GM12872 (cell line): ENCODE measurements at regions not wholly inside any gene's neighbourhood (a gene's known extent, or its start where the extent isn't known, plus 50 kb on each side); places are given as distances from the start of the nearest gene placed in this dataset.

Experiments
- TF ChIP-seq, protein P1 (sequence below): IDR thresholded peaks from 3 replicates; pipeline ENCODE4 v1.5.1; 2011; ENCODE audit warnings: low read depth, mild to moderate bottlenecking, low read length, moderate library complexity; ENCODE audit not compliant: insufficient read depth

DNA sequence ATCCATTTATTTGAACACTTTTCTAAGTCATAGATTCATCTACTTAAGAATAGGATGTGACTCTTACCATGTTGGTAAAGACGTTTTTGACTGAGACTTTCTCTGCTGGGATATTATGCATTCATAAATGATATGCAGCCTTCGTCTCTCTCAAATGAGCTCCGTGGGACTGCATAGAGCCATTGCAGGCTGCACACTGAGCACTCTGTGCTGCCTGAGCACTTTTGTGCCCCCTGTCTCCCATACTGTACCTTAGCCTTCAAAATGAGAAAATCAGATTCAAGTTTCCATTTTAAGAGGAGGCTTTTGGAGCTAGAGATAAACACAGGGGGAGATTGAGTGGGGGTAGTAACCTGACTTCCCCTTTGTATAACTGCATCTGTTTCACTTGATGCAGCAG, 433.6 kb downstream of the ZIC3 start:
- TF ChIP-seq, protein P1, sequence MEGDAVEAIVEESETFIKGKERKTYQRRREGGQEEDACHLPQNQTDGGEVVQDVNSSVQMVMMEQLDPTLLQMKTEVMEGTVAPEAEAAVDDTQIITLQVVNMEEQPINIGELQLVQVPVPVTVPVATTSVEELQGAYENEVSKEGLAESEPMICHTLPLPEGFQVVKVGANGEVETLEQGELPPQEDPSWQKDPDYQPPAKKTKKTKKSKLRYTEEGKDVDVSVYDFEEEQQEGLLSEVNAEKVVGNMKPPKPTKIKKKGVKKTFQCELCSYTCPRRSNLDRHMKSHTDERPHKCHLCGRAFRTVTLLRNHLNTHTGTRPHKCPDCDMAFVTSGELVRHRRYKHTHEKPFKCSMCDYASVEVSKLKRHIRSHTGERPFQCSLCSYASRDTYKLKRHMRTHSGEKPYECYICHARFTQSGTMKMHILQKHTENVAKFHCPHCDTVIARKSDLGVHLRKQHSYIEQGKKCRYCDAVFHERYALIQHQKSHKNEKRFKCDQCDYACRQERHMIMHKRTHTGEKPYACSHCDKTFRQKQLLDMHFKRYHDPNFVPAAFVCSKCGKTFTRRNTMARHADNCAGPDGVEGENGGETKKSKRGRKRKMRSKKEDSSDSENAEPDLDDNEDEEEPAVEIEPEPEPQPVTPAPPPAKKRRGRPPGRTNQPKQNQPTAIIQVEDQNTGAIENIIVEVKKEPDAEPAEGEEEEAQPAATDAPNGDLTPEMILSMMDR, result no peak

DNA sequence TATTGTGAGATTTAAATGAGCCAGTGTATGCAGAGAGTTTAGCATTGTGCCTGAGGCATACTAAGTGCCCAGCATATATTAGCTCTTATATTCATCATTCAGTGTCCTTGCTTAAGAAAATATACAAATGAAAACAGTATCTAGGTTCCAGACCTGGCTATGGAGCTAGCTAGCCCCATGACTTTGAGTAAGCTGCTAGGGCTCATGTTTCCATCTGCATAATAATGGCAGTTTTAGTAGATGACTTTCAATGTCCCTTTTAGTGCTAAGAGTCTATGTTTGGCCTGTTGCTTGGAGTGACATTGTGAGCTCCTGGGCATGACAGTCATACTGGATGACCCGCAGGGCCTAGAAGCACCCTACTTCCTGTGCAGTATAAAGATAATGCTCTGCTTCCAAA, 435.3 kb downstream of the ZIC3 start:
- TF ChIP-seq, protein P1, result no peak

DNA sequence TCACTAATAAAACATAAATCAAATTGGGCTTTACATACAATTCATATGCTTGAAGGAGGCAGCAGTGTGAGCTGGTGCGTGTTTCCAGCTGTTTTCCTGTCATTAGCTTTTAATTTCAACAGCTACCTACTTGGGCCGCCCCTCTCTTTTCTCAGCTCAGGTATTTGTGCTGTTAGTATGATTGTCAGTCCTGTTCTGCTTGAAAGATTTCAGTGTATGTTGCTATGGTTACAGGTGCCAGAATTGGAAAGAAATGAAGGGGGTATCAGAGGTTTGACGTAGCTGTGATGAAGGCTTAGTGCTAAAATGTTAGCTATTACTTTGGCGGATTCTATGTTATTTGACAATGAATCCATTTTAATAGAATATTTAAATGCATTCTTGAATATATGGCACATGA, 440.3 kb downstream of the ZIC3 start:
- TF ChIP-seq, protein P1, result no peak

DNA sequence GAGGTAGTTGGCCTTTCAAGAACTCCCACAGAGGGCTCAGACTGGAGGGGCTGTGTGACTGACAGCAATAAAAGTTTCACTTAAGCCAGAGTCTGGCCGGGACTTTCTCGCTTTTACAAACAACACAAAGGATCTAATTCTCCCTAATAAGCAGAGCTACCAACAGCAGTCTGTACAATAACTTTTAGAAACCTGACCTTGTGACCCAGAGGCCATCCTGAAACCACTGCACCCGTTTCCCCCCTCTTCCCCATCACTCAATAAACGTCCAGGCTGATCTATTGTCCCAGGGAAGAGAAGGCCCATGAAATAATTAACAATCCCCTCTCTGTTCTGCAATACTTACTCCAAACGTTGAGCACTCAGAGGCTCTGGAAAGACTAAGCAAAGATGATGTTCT, 442.4 kb downstream of the ZIC3 start:
- TF ChIP-seq, protein P1, result no peak

DNA sequence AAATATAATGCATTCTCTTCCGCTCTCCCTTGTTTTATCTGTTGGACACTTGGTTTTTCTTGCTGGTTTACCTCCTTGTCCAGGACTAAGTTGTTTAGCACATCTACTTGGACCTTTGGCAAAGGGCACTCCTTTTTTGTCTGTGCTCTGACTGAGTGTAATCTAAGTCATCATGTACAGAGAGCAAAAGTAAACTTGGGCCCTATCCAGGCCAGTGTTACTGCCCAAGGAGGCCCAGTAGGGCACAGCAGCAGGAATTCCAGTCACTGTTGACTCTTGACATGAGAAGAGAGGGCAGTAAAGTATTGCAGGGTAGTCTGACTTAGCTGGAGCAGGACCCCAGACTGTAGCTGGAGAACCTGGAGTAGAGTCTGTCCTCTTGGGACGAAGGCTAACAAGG, 445.5 kb downstream of the ZIC3 start:
- TF ChIP-seq, protein P1, result no peak

DNA sequence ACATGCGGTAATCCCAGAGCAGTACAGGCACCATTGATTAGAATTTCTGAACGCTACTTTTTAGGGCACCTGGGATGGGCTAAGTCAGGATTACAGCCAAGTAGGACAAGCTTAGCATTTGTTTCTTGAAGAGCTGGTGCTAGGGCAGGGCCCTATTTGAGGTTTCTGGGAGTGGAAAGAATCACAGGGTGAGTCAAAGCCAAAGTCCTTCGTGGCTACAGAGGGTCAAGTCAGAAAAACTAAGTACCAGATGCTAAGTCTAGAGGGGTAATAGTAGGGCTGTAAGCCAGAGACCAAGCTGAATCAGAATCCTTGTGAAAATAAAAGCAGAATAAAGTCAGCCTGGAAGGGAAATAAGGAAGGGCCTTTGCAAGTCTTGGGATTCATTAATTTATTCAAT, 448.6 kb downstream of the ZIC3 start:
- TF ChIP-seq, protein P1, result no peak

DNA sequence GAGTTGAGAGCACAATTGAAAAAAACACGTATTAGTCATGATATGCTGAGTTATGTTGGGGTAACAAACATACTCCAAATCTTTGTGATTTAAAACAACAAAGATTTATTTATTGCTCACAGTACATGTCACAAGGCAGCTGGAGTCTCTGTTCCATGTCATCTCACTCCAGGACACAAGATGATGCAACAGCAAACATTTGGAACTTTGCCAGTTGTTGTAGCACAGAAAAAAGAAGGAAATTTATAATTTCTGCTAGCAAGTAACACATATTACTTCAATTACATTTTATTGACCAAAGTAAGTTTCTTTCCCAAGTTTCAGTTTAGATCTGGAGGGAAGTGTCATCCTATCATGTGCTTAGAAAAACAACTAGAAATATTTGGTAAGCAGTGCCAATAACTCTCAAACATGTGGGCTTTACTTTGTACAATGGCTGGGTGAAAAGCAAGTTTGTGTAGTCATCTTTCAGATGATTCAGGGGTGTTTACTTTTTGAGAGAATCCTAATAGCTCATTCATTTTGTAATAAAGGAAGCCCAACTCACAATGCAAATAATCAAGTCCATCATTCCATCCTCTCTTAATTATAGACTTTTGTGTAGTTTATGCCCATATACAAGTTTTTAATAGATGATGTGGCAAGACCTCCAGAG, 452.3 kb downstream of the ZIC3 start:
- TF ChIP-seq, protein P1, result no peak
